Limb (tissue), 2 donors: ENCODE measurements at regions not wholly inside any gene's neighbourhood (a gene's known extent, or its start where the extent isn't known, plus 50 kb on each side); places are given as distances from the start of the nearest gene placed in this dataset.

Experiments used
- DNase-seq, 2 donors: peaks; one replicate each; pipeline ENCODE4 v3.0.0-alpha.2; 2016; ENCODE audit errors: extremely low spot score in 2 of 2

GRCh38 chr4:110675426-110675825, 52.5 kb upstream of the PITX2 start:
- DNase-seq, result no peak

- no peak for DNase-seq
Observed at GRCh38 chr4:110676241-110676640, 53.4 kb upstream of the PITX2 start.

- DNase-seq, result no peak
Observed at GRCh38 chr4:110678517-110679227, 55.8 kb upstream of the PITX2 start.

GRCh38 chr4:110680265-110680664, 57.4 kb upstream of the PITX2 start:
- DNase-seq, result no peak

- DNase-seq, result no peak
Observed at GRCh38 chr4:110681381-110681780, 58.5 kb upstream of the PITX2 start.

GRCh38 chr4:110682311-110682710, 59.4 kb upstream of the PITX2 start:
- DNase-seq, result no peak

- no peak for DNase-seq
Observed at GRCh38 chr4:110683601-110684000, 60.7 kb upstream of the PITX2 start.

GRCh38 chr4:110702326-110702725, 79.4 kb upstream of the PITX2 start:
- no peak for DNase-seq

- no peak for DNase-seq
Observed at GRCh38 chr4:110704748-110705439, 82.0 kb upstream of the PITX2 start.

- no peak for DNase-seq
Observed at GRCh38 chr4:110705440-110705782, 82.5 kb upstream of the PITX2 start.

GRCh38 chr4:110710070-110710469, 87.2 kb upstream of the PITX2 start:
- DNase-seq, result no peak

- DNase-seq, result no peak
Observed at GRCh38 chr4:110712486-110712885, 89.6 kb upstream of the PITX2 start.

GRCh38 chr4:110730318-110730717, 107.4 kb upstream of the PITX2 start:
- DNase-seq, result no peak

- DNase-seq, result no peak
Observed at GRCh38 chr4:110733901-110734300, 111.0 kb upstream of the PITX2 start.

GRCh38 chr4:110735686-110736085, 112.8 kb upstream of the PITX2 start:
- no peak for DNase-seq

GRCh38 chr4:110737931-110738330, 115.1 kb upstream of the PITX2 start:
- DNase-seq, result no peak

- no peak for DNase-seq
Observed at GRCh38 chr4:110742143-110742542, 119.3 kb upstream of the PITX2 start.

- no peak for DNase-seq
Observed at GRCh38 chr4:110748071-110748470, 125.2 kb upstream of the PITX2 start.

GRCh38 chr4:110751183-110751582, 128.3 kb upstream of the PITX2 start:
- no peak for DNase-seq

GRCh38 chr4:110751986-110752385, 129.1 kb upstream of the PITX2 start:
- DNase-seq, result no peak

GRCh38 chr4:110753466-110753865, 130.6 kb upstream of the PITX2 start:
- DNase-seq, result no peak

- DNase-seq, result no peak
Observed at GRCh38 chr4:110754716-110755115, 131.8 kb upstream of the PITX2 start.

- DNase-seq, result no peak
Observed at GRCh38 chr4:110769578-110769977, 146.7 kb upstream of the PITX2 start.
